ENCODE measurements at regions not wholly inside any gene's neighbourhood (a gene's known extent, or its start where the extent isn't known, plus 50 kb on each side); places are given as distances from the start of the nearest gene placed in this dataset.

DNA sequence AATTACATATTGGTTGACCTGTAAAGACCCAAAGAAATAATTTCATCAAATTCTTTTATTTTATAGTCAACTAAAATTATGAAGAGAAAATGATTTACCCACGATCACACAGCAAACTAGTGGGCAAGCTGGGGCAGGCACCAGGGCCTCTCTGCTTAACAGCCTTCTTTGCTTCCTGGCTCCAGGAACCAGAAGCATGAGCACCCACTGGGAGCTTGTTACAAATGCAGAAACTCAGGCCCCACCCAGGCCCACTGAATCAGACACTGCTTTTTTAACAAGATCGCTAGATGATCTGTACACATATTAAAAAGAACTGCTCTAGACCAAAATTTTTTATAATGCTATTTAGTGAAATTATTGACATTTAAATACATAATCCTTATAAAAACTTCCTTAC lies 95.0 kb downstream of the GEMIN8 start:
- TF ChIP-seq CTCF (IDR thresholded peaks at IDR 0.05; ENCODE audit: low read length) (no peak), EZH2phosphoT487 (IDR thresholded peaks at IDR 0.05; ENCODE audit: low read length) (no peak), EZH2 (optimal IDR thresholded peaks at IDR 0.05; ENCODE audit: low read depth, low read length) (no peak)
- Histone ChIP-seq H3K9ac (ENCODE audit: low read length) (no peak overlapping the region), H3K9me3 (replicated peaks; ENCODE audit: insufficient read depth, low read length) (no peaks in the 10 kb centered on the region), H3K79me2 (ENCODE audit: low read length) (no peaks in the 10 kb centered on the region), H3K9me2 (replicated peaks; ENCODE audit: insufficient read depth, low read length) (no peaks in the 10 kb centered on the region), H3K4me2 (ENCODE audit: low read depth, low read length) (no peak overlapping the region), H3K4me3 (ENCODE audit: low read length) (no peak overlapping the region), H3F3A (ENCODE audit: insufficient read depth, low read length) (no peaks in the 10 kb centered on the region), H3K36me3 (replicated peaks; ENCODE audit: insufficient read depth, low read length) (no peaks in the 10 kb centered on the region), H4K20me1 (ENCODE audit: insufficient read depth, low read length) (no peaks in the 10 kb centered on the region), H3K27me3 (replicated peaks; ENCODE audit: insufficient read depth, low read length) (no peaks in the 10 kb centered on the region), H3K27ac (ENCODE audit: low read length) (no peak overlapping the region), H2AFZ (ENCODE audit: low read length) (no peak overlapping the region), H3K4me1 (ENCODE audit: low read length) (no peaks in the 10 kb centered on the region)
- DNase-seq = no peak

- Histone ChIP-seq H3K4me2 (ENCODE audit: low read depth, low read length) (no peak overlapping the region), H4K20me1 (ENCODE audit: insufficient read depth, low read length) (no peaks in the 10 kb centered on the region)
- TF ChIP-seq CTCF (IDR thresholded peaks at IDR 0.05; ENCODE audit: low read length) (no peak), EZH2 (optimal IDR thresholded peaks at IDR 0.05; ENCODE audit: low read depth, low read length) (no peak), EZH2phosphoT487 (IDR thresholded peaks at IDR 0.05; ENCODE audit: low read length) (no peak)
These were observed 95.8 kb downstream of the GEMIN8 start for GRCh38 chrX:13933851-13934250.

GRCh38 chrX:13933352-13933751 lies 96.3 kb downstream of the GEMIN8 start:
- Histone ChIP-seq H2AFZ (ENCODE audit: low read length) (no peak overlapping the region), H3K4me2 (ENCODE audit: low read depth, low read length) (no peak overlapping the region)

More at GRCh38 chrX:13933851-13934250, 95.8 kb downstream of the GEMIN8 start:
- no peak overlapping the region for H3K9ac ChIP-seq (ENCODE audit: low read length)
- no peak overlapping the region for H2AFZ ChIP-seq (ENCODE audit: low read length)
- H3K4me3 ChIP-seq (ENCODE audit: low read length) = no peak overlapping the region
- H3K4me1 ChIP-seq (ENCODE audit: low read length) = no peaks in the 10 kb centered on the region
- no peaks in the 10 kb centered on the region for H3F3A ChIP-seq (ENCODE audit: insufficient read depth, low read length)
- H3K9me2 ChIP-seq (replicated peaks; ENCODE audit: insufficient read depth, low read length) = no peaks in the 10 kb centered on the region
- no peaks in the 10 kb centered on the region for H3K36me3 ChIP-seq (replicated peaks; ENCODE audit: insufficient read depth, low read length)
- no peak overlapping the region for H3K27ac ChIP-seq (ENCODE audit: low read length)
- H3K79me2 ChIP-seq (ENCODE audit: low read length) = no peaks in the 10 kb centered on the region
- no peaks in the 10 kb centered on the region for H3K27me3 ChIP-seq (replicated peaks; ENCODE audit: insufficient read depth, low read length)
- DNase-seq = no peak
- H3K9me3 ChIP-seq (replicated peaks; ENCODE audit: insufficient read depth, low read length) = no peaks in the 10 kb centered on the region

More at GRCh38 chrX:13933352-13933751, 96.3 kb downstream of the GEMIN8 start:
- Histone ChIP-seq H3K9me2 (replicated peaks; ENCODE audit: insufficient read depth, low read length) (no peaks in the 10 kb centered on the region), H3K27me3 (replicated peaks; ENCODE audit: insufficient read depth, low read length) (no peaks in the 10 kb centered on the region), H3K9ac (ENCODE audit: low read length) (no peak overlapping the region), H3K9me3 (replicated peaks; ENCODE audit: insufficient read depth, low read length) (no peaks in the 10 kb centered on the region), H3K36me3 (replicated peaks; ENCODE audit: insufficient read depth, low read length) (no peaks in the 10 kb centered on the region), H3K79me2 (ENCODE audit: low read length) (no peaks in the 10 kb centered on the region), H3K27ac (ENCODE audit: low read length) (no peak overlapping the region), H3K4me1 (ENCODE audit: low read length) (no peaks in the 10 kb centered on the region), H3F3A (ENCODE audit: insufficient read depth, low read length) (no peaks in the 10 kb centered on the region), H4K20me1 (ENCODE audit: insufficient read depth, low read length) (no peaks in the 10 kb centered on the region), H3K4me3 (ENCODE audit: low read length) (no peak overlapping the region)
- TF ChIP-seq EZH2 (optimal IDR thresholded peaks at IDR 0.05; ENCODE audit: low read depth, low read length) (no peak), EZH2phosphoT487 (IDR thresholded peaks at IDR 0.05; ENCODE audit: low read length) (no peak), CTCF (IDR thresholded peaks at IDR 0.05; ENCODE audit: low read length) (no peak)
- DNase-seq = no peak

Measured in MM.1S (cell line).